Fibroblast of villous mesenchyme (primary cell): ENCODE measurements at regions not wholly inside any gene's neighbourhood (a gene's known extent, or its start where the extent isn't known, plus 50 kb on each side); places are given as distances from the start of the nearest gene placed in this dataset.

Experiments
- DNase-seq: peaks from one replicate; pipeline ENCODE4 v3.0.0-alpha.2; 2010; ENCODE audit warnings: low read depth
- H3K4me3 ChIP-seq: 2 replicates; pipeline ENCODE4 v1.5.1; 2011; ENCODE audit warnings: low read depth, mild to moderate bottlenecking, low read length
- CTCF ChIP-seq: IDR thresholded peaks from 2 replicates; pipeline ENCODE4 v1.5.1; 2012; ENCODE audit warnings: low read depth, mild to moderate bottlenecking, low read length; ENCODE audit not compliant: insufficient read depth

DNA sequence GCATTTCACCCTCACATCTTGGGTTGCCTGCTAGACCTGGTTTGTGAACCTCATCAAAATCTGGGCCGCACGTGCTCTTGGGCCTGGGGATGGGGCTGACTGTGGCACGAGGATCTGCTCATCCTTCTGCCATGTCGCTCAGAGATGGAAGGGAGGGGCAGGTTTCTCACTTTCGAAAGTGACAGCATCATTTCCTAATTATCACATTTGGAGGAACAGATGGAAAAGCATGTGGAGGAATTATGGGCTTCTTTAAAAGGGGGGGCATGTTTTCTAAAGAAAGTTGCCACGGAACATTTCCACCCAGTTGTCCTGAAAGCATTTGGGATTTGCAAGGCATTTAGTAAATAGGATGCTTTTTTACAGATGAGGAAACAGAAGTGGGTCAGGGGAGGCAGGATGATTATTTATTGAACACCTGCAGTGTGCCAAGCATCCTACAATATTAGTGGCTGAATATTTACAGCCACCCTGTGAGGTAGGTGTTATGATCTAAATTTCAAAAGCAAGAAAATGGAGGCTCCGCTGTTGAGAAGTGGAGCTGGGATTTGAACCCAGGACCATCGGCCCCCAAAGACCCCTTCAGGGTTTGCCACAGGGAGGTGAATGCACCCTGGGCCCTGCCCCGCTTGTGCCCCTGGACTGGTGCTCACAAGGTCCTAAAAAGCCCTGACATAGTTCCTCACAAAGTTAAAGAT lies 104.2 kb upstream of the MYCN start:
- no peak overlapping the region for H3K4me3 ChIP-seq
- DNase-seq = no peak
- TF ChIP-seq CTCF = no peak

GRCh38 chr2:15836689-15837610 lies 103.4 kb upstream of the MYCN start:
- H3K4me3 ChIP-seq = no peak overlapping the region
- DNase-seq = no peak
- TF ChIP-seq CTCF = no peak

- no peak for TF ChIP-seq CTCF
- DNase-seq = no peak
Measured at GRCh38 chr2:15838481-15839090, 101.8 kb upstream of the MYCN start.

GRCh38 chr2:15839426-15840124 lies 100.8 kb upstream of the MYCN start:
- no peak overlapping the region for H3K4me3 ChIP-seq
- TF ChIP-seq CTCF = no peak
- no peak for DNase-seq

More at GRCh38 chr2:15838481-15839090, 101.8 kb upstream of the MYCN start:
- no peak overlapping the region for H3K4me3 ChIP-seq

DNA sequence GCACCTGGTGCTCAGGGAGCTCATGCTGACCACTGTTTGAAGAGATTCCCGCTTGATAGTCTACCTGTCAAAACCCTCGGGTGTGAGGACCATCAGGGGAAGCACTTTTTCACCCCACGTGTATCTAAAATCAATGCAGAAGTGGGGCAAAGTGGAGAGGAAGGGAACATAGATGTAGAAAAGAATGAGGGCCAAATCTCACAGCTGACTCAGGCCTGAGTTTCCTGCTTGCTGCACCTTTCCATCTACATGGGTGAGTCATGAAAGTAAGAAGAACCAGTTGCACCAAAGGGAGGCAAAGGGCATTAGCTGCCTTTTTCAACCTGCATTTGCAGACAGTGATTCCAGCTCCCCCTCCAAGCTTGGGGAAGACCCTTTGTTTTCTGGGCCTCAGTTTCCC lies 100.2 kb upstream of the MYCN start:
- TF ChIP-seq CTCF = no peak
- H3K4me3 ChIP-seq = no peak overlapping the region
- no peak for DNase-seq

DNA sequence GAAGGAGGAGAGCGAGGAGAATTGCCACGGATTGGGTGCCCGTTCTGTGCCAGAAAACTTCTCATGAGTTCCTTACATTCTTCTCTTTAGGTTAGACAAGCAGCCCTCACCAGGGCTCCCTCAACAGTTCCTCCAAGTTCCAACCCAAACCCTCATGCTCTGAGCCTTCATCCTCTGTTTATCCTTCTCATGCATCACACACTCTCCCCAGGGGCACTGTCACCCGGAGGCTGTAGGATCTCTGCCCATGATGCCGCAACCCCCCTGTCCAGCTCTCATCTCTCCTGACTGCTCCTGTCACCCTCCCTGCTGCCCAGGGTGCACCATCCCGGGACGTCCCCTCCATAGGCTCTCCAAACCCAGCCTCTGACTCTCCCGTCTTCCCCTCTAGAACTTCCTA lies 99.4 kb upstream of the MYCN start:
- no peak for DNase-seq
- no peak overlapping the region for H3K4me3 ChIP-seq
- no peak for TF ChIP-seq CTCF
